Skeletal muscle tissue (tissue), 3 donors: ENCODE measurements at regions not wholly inside any gene's neighbourhood (a gene's known extent, or its start where the extent isn't known, plus 50 kb on each side); places are given as distances from the start of the nearest gene placed in this dataset.
A peak's percentile ranks its signal among the peaks of the same experiment; 100 is the strongest.
"Not testable (repeated sequence)": the region's sequence is repeated elsewhere in the genome, so short reads cannot be mapped to it uniquely, and the experiment has no call there.

Experiments used
- H3K27ac ChIP-seq: one replicate; pipeline ENCODE4 v1.7.0; 2013; ENCODE audit warnings: mild to moderate bottlenecking, low read depth, low read length, inconsistent platforms
- H3K27me3 ChIP-seq, 3 donors: one replicate each; pipeline ENCODE4 v1.7.0; 2013; ENCODE audit warnings: low read length in 3 of 3; ENCODE audit not compliant: control insufficient read depth in 3 of 3, insufficient read depth in 3 of 3
- H3K36me3 ChIP-seq, 3 donors: one replicate each; pipeline ENCODE4 v1.7.0; 2013; ENCODE audit warnings: low read length in 3 of 3; ENCODE audit not compliant: control insufficient read depth in 3 of 3, insufficient read depth in 3 of 3
- H3K4me1 ChIP-seq, 3 donors: one replicate each; pipeline ENCODE4 v1.7.0; 2013; ENCODE audit warnings: low read length in 3 of 3, mild to moderate bottlenecking in 3 of 3; ENCODE audit not compliant: control insufficient read depth in 3 of 3, insufficient read depth in 3 of 3
- H3K4me3 ChIP-seq, 3 donors: one replicate each; pipeline ENCODE4 v1.7.0; 2013; ENCODE audit warnings: low read length in 3 of 3
- H3K9ac ChIP-seq, 3 donors: one replicate each; pipeline ENCODE4 v1.7.0; 2013; ENCODE audit warnings: low read length in 3 of 3, mild to moderate bottlenecking in 3 of 3, moderate library complexity in 2 of 3, low read depth in 1 of 3
- H3K9me3 ChIP-seq, 3 donors: one replicate each; pipeline ENCODE4 v1.7.0; 2013; ENCODE audit warnings: low read length in 3 of 3; ENCODE audit not compliant: control insufficient read depth in 3 of 3
- donor health status: Osteomylitis.

DNA sequence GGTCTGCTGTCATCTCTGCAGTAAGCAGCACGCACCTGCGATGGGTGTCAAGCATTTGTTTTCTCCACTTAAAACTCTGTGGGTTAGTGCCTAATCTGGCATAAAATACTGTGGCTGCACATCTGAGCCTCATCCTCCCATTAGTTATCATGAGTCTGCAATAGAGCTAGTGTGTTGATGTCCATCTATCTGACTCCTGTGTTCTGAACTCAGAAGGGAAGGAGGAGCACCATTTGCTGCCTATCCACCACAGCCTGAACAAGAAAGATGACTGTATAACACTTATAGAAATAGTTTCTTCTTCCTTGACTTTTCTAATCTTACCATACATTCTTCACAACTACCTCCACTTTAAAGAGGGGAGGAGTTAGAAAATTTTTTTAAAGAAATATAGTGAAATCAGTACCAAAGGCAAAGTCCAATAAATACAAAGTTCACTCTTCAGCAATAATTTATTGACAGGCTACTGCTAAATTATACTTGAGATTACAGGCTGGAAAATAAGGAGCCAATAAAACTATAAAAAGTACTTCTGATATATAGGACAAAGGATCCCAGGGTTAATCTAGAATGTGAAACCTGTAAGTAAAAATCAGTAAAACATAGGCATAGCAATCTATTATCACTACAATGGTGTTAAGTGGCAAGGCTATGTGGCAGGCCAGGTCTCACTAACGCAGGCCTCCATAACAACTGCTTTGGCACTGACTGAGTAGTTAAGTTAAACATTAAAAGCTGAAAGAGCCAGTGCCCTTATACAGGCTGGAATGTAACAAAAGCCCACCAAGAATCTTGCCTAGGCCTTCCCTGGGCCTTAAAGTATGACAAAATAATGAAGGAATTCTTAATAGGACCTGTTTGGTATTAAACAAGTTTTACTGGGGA lies 70.2 kb downstream of the LGALS9C start:
- H3K27me3 ChIP-seq, H3K27ac ChIP-seq, H3K36me3 ChIP-seq, H3K4me1 ChIP-seq, H3K9ac ChIP-seq, H3K9me3 ChIP-seq, H3K4me3 ChIP-seq: not testable (repeated sequence)

DNA sequence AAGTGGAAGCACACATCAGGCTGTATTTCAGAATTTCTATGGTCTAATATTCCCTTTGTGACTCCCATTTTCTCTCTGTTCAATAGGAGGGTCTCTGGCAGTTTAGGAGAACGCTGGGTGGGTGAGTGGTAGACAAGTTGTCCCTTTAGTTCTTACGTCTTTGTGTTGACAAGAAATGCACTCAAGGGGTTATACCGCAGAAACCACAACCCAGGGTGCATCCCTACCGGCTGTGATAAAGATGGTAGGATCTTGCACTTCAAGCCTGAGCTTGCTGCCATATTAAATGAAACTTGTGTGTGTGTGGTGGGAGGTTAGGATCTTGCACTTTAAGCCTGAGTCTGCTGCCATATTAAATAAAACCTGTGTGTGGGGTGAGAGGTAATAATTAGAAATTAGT lies 80.5 kb downstream of the LGALS9C start:
- not testable (repeated sequence) for H3K27me3 ChIP-seq, H3K36me3 ChIP-seq, H3K27ac ChIP-seq, H3K4me1 ChIP-seq, H3K9ac ChIP-seq, H3K9me3 ChIP-seq, H3K4me3 ChIP-seq

DNA sequence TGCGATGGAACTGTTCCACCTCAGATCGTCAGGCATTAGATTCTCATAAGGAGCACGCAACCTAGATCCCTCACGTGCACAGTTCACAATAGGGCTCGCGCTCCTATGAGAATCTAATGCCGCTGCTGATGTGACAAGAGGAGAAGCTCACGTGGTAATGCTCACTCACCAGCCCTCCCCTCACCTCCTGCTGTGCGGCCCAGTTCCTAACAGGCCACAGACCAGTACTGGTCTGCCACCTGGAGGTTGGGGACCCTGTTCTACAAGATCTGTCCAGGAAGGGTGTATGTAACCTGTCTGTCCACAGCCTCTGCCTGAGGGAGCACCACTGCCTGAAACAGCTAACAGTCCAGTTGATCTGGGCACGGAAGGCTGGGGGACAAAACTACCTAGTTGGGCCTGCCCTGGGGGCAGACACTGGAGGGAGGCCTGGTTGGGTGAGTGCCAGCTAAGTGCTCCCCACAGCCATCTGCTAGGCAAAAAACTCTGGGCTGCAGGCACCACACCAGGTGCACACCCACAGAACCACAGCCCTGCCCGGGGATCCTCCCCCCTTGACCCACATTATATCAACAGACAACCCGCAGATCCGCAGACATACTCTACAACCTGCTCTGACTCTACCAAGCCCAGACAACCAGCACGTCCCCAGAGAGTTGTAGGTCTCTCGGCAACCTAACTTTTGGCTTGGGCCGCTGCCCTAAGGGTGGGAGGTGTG lies 80.7 kb downstream of the TBC1D28 start:
- H3K4me1 ChIP-seq, H3K9me3 ChIP-seq, H3K27me3 ChIP-seq, H3K4me3 ChIP-seq, H3K9ac ChIP-seq, H3K36me3 ChIP-seq, H3K27ac ChIP-seq: not testable (repeated sequence)

DNA sequence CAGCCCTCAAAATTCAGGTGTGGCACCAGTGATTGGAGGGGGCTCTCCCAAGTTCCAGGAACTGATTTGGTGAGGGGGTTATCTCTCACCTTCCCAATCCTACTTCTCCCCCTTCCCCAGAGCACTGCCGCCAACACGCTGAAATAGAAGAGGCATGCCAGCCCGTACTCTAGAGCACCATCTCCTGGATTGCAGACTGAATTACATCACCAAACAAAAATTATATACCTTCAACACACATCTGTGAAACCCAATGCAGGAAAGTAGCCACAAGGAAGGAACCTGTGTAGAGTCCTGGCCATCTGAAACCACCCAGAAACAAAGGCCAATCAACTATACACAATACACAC lies 80.1 kb downstream of the TBC1D28 start:
- not testable (repeated sequence) for H3K9ac ChIP-seq

DNA sequence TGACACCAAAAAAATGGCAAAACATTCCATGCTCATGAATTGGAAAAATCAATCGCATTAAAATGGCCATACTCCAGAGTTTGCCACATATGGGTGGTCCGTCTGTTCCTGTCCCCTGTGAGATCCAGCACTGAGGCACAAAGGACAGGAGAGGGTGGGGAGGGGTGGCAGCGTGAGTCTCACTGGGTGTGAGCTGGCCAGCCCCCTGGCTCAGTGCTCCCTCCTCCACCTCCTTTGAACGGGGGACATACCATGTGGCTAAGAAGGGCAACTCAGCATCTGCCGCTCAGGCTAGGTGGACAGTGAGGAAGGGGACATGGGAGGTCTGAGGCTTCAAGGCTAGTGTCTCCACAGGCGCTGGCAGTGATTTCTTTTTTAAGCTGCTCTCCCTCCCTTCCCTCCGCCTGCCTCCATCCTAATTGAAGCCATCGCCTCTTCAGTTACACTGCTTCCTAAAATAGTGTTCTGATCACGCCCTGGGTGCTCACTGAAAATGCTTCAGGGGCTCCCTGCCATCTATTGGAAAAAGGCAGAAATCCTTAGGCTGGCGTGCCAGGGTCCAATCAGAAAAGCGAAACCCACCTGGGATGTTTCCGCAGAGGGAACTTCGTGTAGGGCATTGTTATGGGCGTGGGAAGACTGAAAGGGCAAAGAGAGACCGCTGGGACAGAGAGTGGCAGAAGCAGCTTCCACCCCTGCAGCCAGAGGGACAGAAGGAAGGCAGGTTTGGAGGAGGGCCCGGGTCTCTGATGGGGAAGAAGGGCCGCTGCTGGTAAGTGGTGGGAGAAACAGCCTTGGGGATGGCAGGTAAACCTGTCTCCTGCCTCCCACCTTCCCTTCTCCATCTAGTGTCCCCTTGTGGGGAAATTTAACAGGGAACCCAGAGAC lies 75.8 kb downstream of the TBC1D28 start:
- H3K36me3 ChIP-seq, H3K9me3 ChIP-seq, H3K27me3 ChIP-seq: not testable (repeated sequence)
- Histone ChIP-seq H3K9ac (peak overlapping the region; percentile 33 to 83 (median 65)), H3K4me3 (peak overlapping the region; percentile 33 to 71 (median 64)), H3K4me1 (peaks cover 0 to 11% (median 10%) of the 10 kb centered on the region in 3 donors), H3K27ac (peak overlapping the region; percentile 62)

More for the DNA sequence above, 80.1 kb downstream of the TBC1D28 start:
- not testable (repeated sequence) for H3K27ac ChIP-seq, H3K27me3 ChIP-seq, H3K36me3 ChIP-seq, H3K4me3 ChIP-seq, H3K9me3 ChIP-seq, H3K4me1 ChIP-seq

DNA sequence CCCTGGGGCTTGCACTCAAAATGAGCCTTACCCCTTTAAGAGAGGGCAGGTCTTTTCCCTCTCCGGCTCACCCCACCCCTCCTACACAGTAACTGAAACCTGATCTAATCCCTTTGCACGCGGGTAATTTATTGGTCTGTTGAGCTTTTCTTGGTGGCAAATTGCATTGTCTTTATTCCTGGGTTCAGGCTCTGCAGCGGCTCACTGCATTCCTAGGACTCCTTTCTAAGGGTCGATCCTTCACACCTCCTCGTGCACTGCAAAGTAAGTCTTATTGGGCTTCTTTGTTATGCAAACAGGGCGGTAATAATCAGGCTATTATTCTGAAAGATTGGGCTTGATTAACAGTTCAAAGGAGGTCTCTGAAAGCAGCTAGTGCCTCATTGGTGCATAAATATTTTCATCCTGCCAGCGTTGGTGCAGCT lies 74.7 kb downstream of the TBC1D28 start:
- H3K4me1 ChIP-seq, result peaks cover 0 to 10% (median 7%) of the 10 kb centered on the region in 3 donors
- not testable (repeated sequence) for H3K9me3 ChIP-seq, H3K27ac ChIP-seq, H3K27me3 ChIP-seq, H3K36me3 ChIP-seq, H3K9ac ChIP-seq
- H3K4me3 ChIP-seq, result peak overlapping the region; percentile 30 to 51 (median 38)

DNA sequence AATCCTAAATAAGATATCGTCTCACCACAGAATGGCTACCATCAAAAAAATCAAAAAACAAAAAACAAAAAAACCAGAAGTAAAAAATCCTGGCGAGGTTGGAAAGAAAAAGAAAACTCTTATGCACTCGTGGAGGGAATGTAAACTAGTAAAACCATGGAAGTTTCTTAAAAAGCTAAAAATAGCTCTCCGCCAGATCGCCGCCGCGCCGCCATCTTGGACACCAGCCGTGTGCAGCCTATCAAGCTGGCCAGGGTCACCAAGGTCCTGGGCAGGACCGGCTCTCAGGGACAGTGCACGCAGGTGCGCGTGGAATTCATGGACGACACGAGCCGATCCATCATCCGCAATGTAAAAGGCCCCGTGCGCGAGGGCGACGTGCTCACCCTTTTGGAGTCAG lies 71.7 kb downstream of the TBC1D28 start:
- H3K9me3 ChIP-seq, H3K9ac ChIP-seq, H3K27me3 ChIP-seq, H3K36me3 ChIP-seq, H3K27ac ChIP-seq, H3K4me3 ChIP-seq: not testable (repeated sequence)
- peaks cover 0 to 10% (median 7%) of the 10 kb centered on the region in 3 donors for H3K4me1 ChIP-seq

DNA sequence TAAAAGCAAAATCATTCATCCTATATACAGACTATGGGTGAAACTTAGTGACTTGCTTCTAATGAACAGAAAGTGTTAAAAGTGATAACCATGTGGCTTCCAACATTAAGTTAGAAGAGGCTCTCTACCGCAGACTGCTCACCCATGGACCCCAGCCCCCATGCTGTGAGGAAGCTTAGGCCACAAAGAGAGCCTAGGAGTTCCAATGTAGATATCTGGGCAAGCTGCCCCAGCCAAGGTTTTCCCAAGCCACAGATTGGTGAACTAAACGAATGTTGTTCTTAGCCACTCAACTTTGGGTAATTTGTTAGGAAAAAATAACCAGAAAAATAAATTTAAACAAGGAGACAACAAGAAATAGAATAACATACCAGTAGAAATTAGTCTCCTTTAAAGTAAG lies 70.1 kb downstream of the TBC1D28 start:
- not testable (repeated sequence) for H3K9me3 ChIP-seq, H3K27me3 ChIP-seq, H3K9ac ChIP-seq, H3K27ac ChIP-seq, H3K4me1 ChIP-seq, H3K4me3 ChIP-seq, H3K36me3 ChIP-seq
